Upper lobe of left lung (tissue), 4 donors: ENCODE measurements at regions not wholly inside any gene's neighbourhood (a gene's known extent, or its start where the extent isn't known, plus 50 kb on each side); places are given as distances from the start of the nearest gene placed in this dataset.

Source experiments
- CTCF ChIP-seq, 6 experiments: fragments of 450-650 bp in 4 of 6; fragments of 200-600 bp in 2 of 6; sonication (generic) in 2 of 6; IDR thresholded peaks; one replicate each; pipeline ENCODE4 v1.5.1; 2016 to 2019; ENCODE audit warnings: antibody characterized with exemption in 6 of 6
- POLR2A ChIP-seq, 4 donors: fragments of 450-650 bp; IDR thresholded peaks; one replicate each; pipeline ENCODE4 v1.5.1; 2016 to 2017; ENCODE audit warnings: antibody characterized with exemption in 4 of 4, mild to moderate bottlenecking in 2 of 4
- POLR2AphosphoS5 ChIP-seq, 2 donors: sonication (generic); formaldehyde crosslinking; IDR thresholded peaks; one replicate each; pipeline ENCODE4 v1.5.1; 2017; ENCODE audit warnings: antibody characterized with exemption in 2 of 2

- no peak for TF ChIP-seq POLR2A (IDR thresholded peaks at IDR 0.05)
- no peak for TF ChIP-seq CTCF (IDR thresholded peaks at IDR 0.05)
- TF ChIP-seq POLR2AphosphoS5 (IDR thresholded peaks at IDR 0.05): no peak
These were observed 202.2 kb downstream of the KLF13 start for GRCh38 chr15:31528846-31529245.
